H1 (cell line): ENCODE measurements at regions not wholly inside any gene's neighbourhood (a gene's known extent, or its start where the extent isn't known, plus 50 kb on each side); places are given as distances from the start of the nearest gene placed in this dataset.

ENCODE experiments used
- CTCF ChIA-PET: fragments of 300-600 bp; sonication (Branson Sonifier 250); formaldehyde crosslinking; loops from one replicate; lab custom pipeline; 2021; ENCODE audit not compliant: partially characterized antibody; lab: Charles Lee
- POLR2A ChIA-PET: fragments of 300-600 bp; sonication (Branson Sonifier 250); formaldehyde crosslinking; loops from one replicate; lab custom pipeline; 2021; ENCODE audit warnings: inconsistent platforms; ENCODE audit not compliant: partially characterized antibody; lab: Charles Lee
- DNase-seq, 2 experiments: peaks; one replicate each; pipeline versions ENCODE4 v3.0.0 to v3.0.0-alpha.2; 2010 to 2022; ENCODE audit warnings: low spot score in 2 of 2, low read depth in 1 of 2, mixed read lengths in 1 of 2
- FAIRE-seq: peaks from 2 replicates; lab custom pipeline; 2011; peaks lifted over from hg19 to GRCh38; lab: Jason Lieb, UNC
- H2AFZ ChIP-seq: 2 replicates; pipeline ENCODE4 v1.8.1; 2012; ENCODE audit warnings: low read length, inconsistent platforms
- H2AK5ac ChIP-seq: 2 replicates; pipeline ENCODE4 v1.6.1; 2013; ENCODE audit warnings: low read depth, low read length
- H2BK120ac ChIP-seq: replicated peaks from 2 replicates; pipeline ENCODE3; 2013; ENCODE audit warnings: low read depth, low read length, inconsistent platforms
- H2BK12ac ChIP-seq: 2 replicates; pipeline ENCODE4 v1.6.1; 2013; ENCODE audit warnings: low read depth, low read length
- H2BK15ac ChIP-seq: 2 replicates; pipeline ENCODE4 v1.6.1; 2013; ENCODE audit warnings: low read length
- H2BK20ac ChIP-seq: 2 replicates; pipeline ENCODE4 v1.6.1; 2013; ENCODE audit warnings: low read length
- H2BK5ac ChIP-seq: 2 replicates; pipeline ENCODE4 v1.6.1; 2013; ENCODE audit warnings: low read depth, low read length
- H3K14ac ChIP-seq: 2 replicates; pipeline ENCODE4 v1.6.1; 2013; ENCODE audit warnings: inconsistent platforms; ENCODE audit not compliant: insufficient read length
- H3K18ac ChIP-seq: 2 replicates; pipeline ENCODE4 v1.6.1; 2013; ENCODE audit warnings: low read length; ENCODE audit errors: extremely low read depth
- H3K23ac ChIP-seq: 2 replicates; pipeline ENCODE4 v1.6.1; 2013; ENCODE audit warnings: inconsistent platforms; ENCODE audit not compliant: insufficient read length
- H3K23me2 ChIP-seq: 2 replicates; pipeline ENCODE4 v1.6.1; 2013; ENCODE audit warnings: low read depth, low read length
- H3K27ac ChIP-seq: 2 replicates; pipeline ENCODE4 v1.6.1; 2011; ENCODE audit warnings: low read depth, low read length, inconsistent platforms
- H3K27me3 ChIP-seq, 4 experiments: replicated peaks in 1 of 4; 1 replicate in 1 of 4; 2 replicates in 3 of 4; pipeline versions ENCODE4 v1.6.1 to v1.8.1; 2011 to 2013; ENCODE audit warnings: low read length in 3 of 4, mild to moderate bottlenecking in 3 of 4, inconsistent platforms in 2 of 4, mixed read lengths in 2 of 4, moderate library complexity in 1 of 4; ENCODE audit not compliant: control insufficient read depth in 3 of 4, insufficient read depth in 3 of 4; ENCODE audit errors: extremely low read depth in 1 of 4
- H3K36me3 ChIP-seq, 4 experiments: 2 replicates each; pipeline versions ENCODE4 v1.6.1 to v1.8.1; 2011 to 2013; ENCODE audit warnings: mild to moderate bottlenecking in 4 of 4, low read length in 3 of 4, moderate library complexity in 2 of 4, control low read depth in 1 of 4, inconsistent platforms in 1 of 4; ENCODE audit not compliant: insufficient read depth in 4 of 4, control insufficient read depth in 2 of 4
- H3K4ac ChIP-seq: replicated peaks from 2 replicates; pipeline ENCODE3; 2013; ENCODE audit warnings: low read length, low read depth, mixed read lengths, inconsistent platforms; ENCODE audit not compliant: insufficient read length
- H3K4me1 ChIP-seq, 4 experiments: replicated peaks in 1 of 4; 1 replicate in 1 of 4; 2 replicates in 3 of 4; pipeline versions ENCODE4 v1.6.1 to v1.8.1; 2011 to 2013; ENCODE audit warnings: low read length in 3 of 4, inconsistent platforms in 2 of 4, mixed read lengths in 1 of 4; ENCODE audit not compliant: insufficient read depth in 4 of 4, control insufficient read depth in 3 of 4
- H3K4me2 ChIP-seq, 2 experiments: 2 replicates each; pipeline versions ENCODE4 v1.6.1 to v1.8.1; 2011 to 2013; ENCODE audit warnings: low read depth in 2 of 2, low read length in 2 of 2, control low read depth in 1 of 2, inconsistent platforms in 1 of 2, mild to moderate bottlenecking in 1 of 2; ENCODE audit not compliant: insufficient read depth in 1 of 2
- H3K4me3 ChIP-seq, 4 experiments: fragments of 200-600, 300-600 bp in 1 of 4; sonication (generic), shearing (Covaris generic), sonication (Bioruptor Twin) in 1 of 4; 2 replicates each; pipeline versions ENCODE4 v1.5.1 to v1.8.1; 2011 to 2016; ENCODE audit warnings: low read length in 4 of 4, low read depth in 3 of 4, control low read depth in 2 of 4, inconsistent platforms in 2 of 4, mild to moderate bottlenecking in 2 of 4, mixed read lengths in 1 of 4, moderate library complexity in 1 of 4; ENCODE audit not compliant: insufficient read depth in 2 of 4; ENCODE audit errors: extremely low read depth in 1 of 4
- H3K56ac ChIP-seq: replicated peaks from 2 replicates; pipeline ENCODE3; 2013; ENCODE audit warnings: low read depth, mild to moderate bottlenecking, mixed read lengths, low read length, inconsistent platforms; ENCODE audit not compliant: insufficient read length
- H3K79me1 ChIP-seq: 2 replicates; pipeline ENCODE4 v1.6.1; 2013; ENCODE audit warnings: low read depth, low read length, control low read depth
- H3K79me2 ChIP-seq, 2 experiments: 2 replicates each; pipeline versions ENCODE4 v1.6.1 to v1.8.1; 2012 to 2013; ENCODE audit warnings: low read length in 2 of 2, mild to moderate bottlenecking in 2 of 2, inconsistent platforms in 1 of 2; ENCODE audit not compliant: insufficient read depth in 2 of 2, control insufficient read depth in 1 of 2
- H3K9ac ChIP-seq, 4 experiments: replicated peaks in 1 of 4; 1 replicate in 1 of 4; 2 replicates in 3 of 4; pipeline versions ENCODE4 v1.6.1 to v1.8.1; 2011 to 2013; ENCODE audit warnings: low read depth in 3 of 4, low read length in 3 of 4, control low read depth in 2 of 4, mild to moderate bottlenecking in 2 of 4, moderate library complexity in 2 of 4, inconsistent platforms in 1 of 4; ENCODE audit errors: extremely low read depth in 1 of 4
- H3K9me3 ChIP-seq, 2 experiments: 2 replicates each; pipeline versions ENCODE4 v1.6.1 to v1.8.1; 2012 to 2013; ENCODE audit warnings: mild to moderate bottlenecking in 2 of 2, moderate library complexity in 2 of 2, control low read depth in 1 of 2, inconsistent platforms in 1 of 2, low read depth in 1 of 2, low read length in 1 of 2, mixed read lengths in 1 of 2; ENCODE audit not compliant: insufficient read depth in 2 of 2
- H4K20me1 ChIP-seq, 2 experiments: replicated peaks in 1 of 2; 2 replicates each; pipeline versions ENCODE3 to v1.8.1; 2011 to 2013; ENCODE audit warnings: inconsistent platforms in 2 of 2, low read length in 2 of 2, mild to moderate bottlenecking in 1 of 2; ENCODE audit not compliant: insufficient read depth in 2 of 2, control insufficient read depth in 1 of 2
- H4K5ac ChIP-seq: 2 replicates; pipeline ENCODE4 v1.6.1; 2013; ENCODE audit warnings: low read length, low read depth, mixed read lengths, inconsistent platforms; ENCODE audit not compliant: insufficient read length
- H4K8ac ChIP-seq: 2 replicates; pipeline ENCODE4 v1.8.0; 2013; ENCODE audit warnings: mild to moderate bottlenecking, moderate library complexity, low read length, inconsistent platforms; ENCODE audit not compliant: insufficient read depth; ENCODE audit errors: extremely low read depth
- H4K91ac ChIP-seq: replicated peaks from 2 replicates; pipeline ENCODE3; 2013; ENCODE audit warnings: low read length, mixed read lengths, inconsistent platforms; ENCODE audit not compliant: insufficient read length
- HDAC2 ChIP-seq, 2 experiments: fragments of 300-600 bp in 1 of 2; sonication (generic) in 1 of 2; IDR thresholded peaks; 2 replicates each; pipeline ENCODE4 v1.6.1; 2011 to 2012; ENCODE audit warnings: low read depth in 2 of 2, low read length in 2 of 2, mild to moderate bottlenecking in 2 of 2, moderate library complexity in 2 of 2, borderline replicate concordance in 1 of 2, inconsistent platforms in 1 of 2
- TAF1 ChIP-seq: IDR thresholded peaks from 2 replicates; pipeline ENCODE4 v1.6.1; 2011; ENCODE audit warnings: mild to moderate bottlenecking, low read depth, low read length
- WGBS, 2 experiments: shearing (Covaris generic) in 1 of 2; methylation state at CpG; one replicate each; pipeline versions ENCODE4 v1.1.6 to v1.1.7; 2013 to 2015; ENCODE audit warnings: low lambda C conversion rate in 2 of 2, mixed read lengths in 2 of 2, inconsistent platforms in 1 of 2, low coverage in 1 of 2, missing lambda C conversion rate in 1 of 2; ENCODE audit not compliant: insufficient replicate concordance in 2 of 2, insufficient coverage in 1 of 2, insufficient read length in 1 of 2; ENCODE audit errors: extremely low coverage in 1 of 2, missing lambda C conversion rate in 1 of 2; 5-methylcytosine and 5-hydroxymethylcytosine counted together
- TF ChIP-seq, protein P1 (sequence below): IDR thresholded peaks from 2 replicates; pipeline ENCODE4 v1.6.1; 2012; ENCODE audit warnings: inconsistent platforms

- no peak overlapping the region for H3K4me2 ChIP-seq
- no peaks in the 10 kb centered on the region for H3K79me2 ChIP-seq
- H4K20me1 ChIP-seq: no peaks in the 10 kb centered on the region
- TF ChIP-seq HDAC2 (IDR thresholded peaks at IDR 0.05; ENCODE audit: borderline replicate concordance in 1 of 2, low read depth in 2 of 2, low read length in 2 of 2) (no peak), TAF1 (no peak)
- TF ChIP-seq, protein P1, sequence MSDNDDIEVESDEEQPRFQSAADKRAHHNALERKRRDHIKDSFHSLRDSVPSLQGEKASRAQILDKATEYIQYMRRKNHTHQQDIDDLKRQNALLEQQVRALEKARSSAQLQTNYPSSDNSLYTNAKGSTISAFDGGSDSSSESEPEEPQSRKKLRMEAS: no peak
- H4K91ac ChIP-seq: no peak overlapping the region
- DNase-seq (no peak), FAIRE-seq (no peak)
- peaks cover 0 to 3% (median 2%) of the 10 kb centered on the region in 4 experiments; a peak in 3 of 7 replicates for H3K4me1 ChIP-seq
- WGBS, 2 experiments: 68% methylated on average over 3 of the region's 3 CpGs; no CpG with 5 or more reads in 1 of the 2 experiments
- no peak overlapping the region for H2BK20ac ChIP-seq
- H3K23ac ChIP-seq: no peak overlapping the region
- CTCF ChIA-PET: interaction anchor here (1.3 to 6.9 kb wide), 2 partner anchors 11 to 205 kb away, joined by 4 to 82 read pairs; no protein-coding TSS in a partner anchor
- no peak overlapping the region for H3K14ac ChIP-seq
- POLR2A ChIA-PET: no interaction called here
- no peak overlapping the region for H3K56ac ChIP-seq
- H2AK5ac ChIP-seq: no peak overlapping the region
- H2AFZ ChIP-seq: no peak overlapping the region
- no peak overlapping the region for H2BK12ac ChIP-seq
- H4K8ac ChIP-seq: no peak overlapping the region
- no peaks in the 10 kb centered on the region for H3K23me2 ChIP-seq
- H3K18ac ChIP-seq: no peak overlapping the region
- H3K79me1 ChIP-seq: no peaks in the 10 kb centered on the region
- H3K4ac ChIP-seq: no peak overlapping the region
- no peaks in the 10 kb centered on the region for H3K36me3 ChIP-seq
- no peaks in the 10 kb centered on the region for H3K27me3 ChIP-seq
- no peak overlapping the region for H2BK5ac ChIP-seq
- H4K5ac ChIP-seq: no peak overlapping the region
- no peak overlapping the region for H2BK120ac ChIP-seq
- H3K9me3 ChIP-seq: no peaks in the 10 kb centered on the region
- H3K4me3 ChIP-seq: no peak overlapping the region
- no peak overlapping the region for H3K27ac ChIP-seq
- no peak overlapping the region for H2BK15ac ChIP-seq
- H3K9ac ChIP-seq: no peak overlapping the region
Observed at GRCh38 chr10:91046869-91047268, 126.0 kb upstream of the ANKRD1 start.
